HG03354 (cell line): ENCODE measurements at regions not wholly inside any gene's neighbourhood (a gene's known extent, or its start where the extent isn't known, plus 50 kb on each side); places are given as distances from the start of the nearest gene placed in this dataset.

Experiments used
- ATAC-seq: cut with Tn5 transposase; IDR thresholded peaks from one replicate; pipeline ENCODE4 v1.9.1; 2021; ENCODE audit warnings: mild to moderate bottlenecking; ENCODE audit not compliant: unreplicated experiment, poor library complexity, severe bottlenecking

DNA sequence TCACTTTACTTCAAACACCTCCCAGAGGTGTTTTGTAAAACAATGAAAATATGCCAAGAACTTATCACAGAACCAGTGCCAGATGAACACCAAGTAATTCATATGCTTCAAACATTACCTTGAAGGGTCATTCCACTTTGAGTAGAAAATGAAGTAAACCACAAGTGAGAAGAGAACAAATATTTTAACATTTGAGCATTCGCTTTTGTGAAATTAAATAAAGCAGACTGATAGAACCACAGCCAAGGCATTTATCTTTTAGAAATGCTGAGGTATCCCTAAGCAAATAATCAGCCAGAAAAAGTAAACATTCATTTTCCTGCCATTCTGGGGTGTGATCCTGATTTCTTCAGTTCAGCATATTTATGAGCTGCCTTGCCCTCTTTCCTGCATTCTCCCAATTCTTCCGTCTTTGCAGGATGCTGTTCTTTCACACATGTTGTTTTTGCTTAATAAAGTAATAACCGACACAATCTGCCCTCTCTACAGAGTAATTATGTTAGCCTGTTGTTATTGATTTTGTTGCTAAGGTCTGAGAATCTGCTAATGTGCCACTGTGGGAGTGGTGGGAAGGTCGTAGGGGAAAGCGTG is 235.6 kb upstream of the TGFBR2 start:
- no peak for ATAC-seq

GRCh38 chr3:30372837-30373236 is 233.6 kb upstream of the TGFBR2 start:
- no peak for ATAC-seq

DNA sequence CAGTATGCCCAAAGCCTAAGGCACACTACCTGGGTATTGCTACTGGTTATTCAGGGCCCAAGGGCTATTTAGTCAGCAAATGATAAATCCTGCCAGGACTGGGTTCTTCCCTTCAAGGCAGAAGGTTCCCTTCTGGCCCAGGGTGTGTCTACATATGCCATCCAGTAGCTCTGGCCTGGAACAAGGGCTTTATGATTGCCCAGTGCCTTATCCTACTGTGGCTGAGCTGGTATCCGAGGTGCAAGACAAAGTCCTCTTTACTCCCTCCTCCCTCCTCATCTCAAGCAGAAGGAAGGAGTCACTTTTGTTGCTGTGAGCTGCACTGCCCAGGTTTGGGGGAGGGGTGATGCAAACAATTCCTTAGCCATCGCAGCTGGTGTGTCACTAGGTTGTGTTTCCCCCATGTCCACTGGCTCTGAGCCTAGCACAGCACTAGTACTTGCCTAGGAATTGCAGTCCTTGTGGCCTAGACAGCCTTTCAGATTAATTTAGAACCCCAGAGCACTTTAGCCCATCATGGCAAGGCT is 221.8 kb upstream of the TGFBR2 start:
- ATAC-seq, result no peak

GRCh38 chr3:30393079-30393478 is 213.3 kb upstream of the TGFBR2 start:
- no peak for ATAC-seq

GRCh38 chr3:30397030-30397429 is 209.4 kb upstream of the TGFBR2 start:
- no peak for ATAC-seq

DNA sequence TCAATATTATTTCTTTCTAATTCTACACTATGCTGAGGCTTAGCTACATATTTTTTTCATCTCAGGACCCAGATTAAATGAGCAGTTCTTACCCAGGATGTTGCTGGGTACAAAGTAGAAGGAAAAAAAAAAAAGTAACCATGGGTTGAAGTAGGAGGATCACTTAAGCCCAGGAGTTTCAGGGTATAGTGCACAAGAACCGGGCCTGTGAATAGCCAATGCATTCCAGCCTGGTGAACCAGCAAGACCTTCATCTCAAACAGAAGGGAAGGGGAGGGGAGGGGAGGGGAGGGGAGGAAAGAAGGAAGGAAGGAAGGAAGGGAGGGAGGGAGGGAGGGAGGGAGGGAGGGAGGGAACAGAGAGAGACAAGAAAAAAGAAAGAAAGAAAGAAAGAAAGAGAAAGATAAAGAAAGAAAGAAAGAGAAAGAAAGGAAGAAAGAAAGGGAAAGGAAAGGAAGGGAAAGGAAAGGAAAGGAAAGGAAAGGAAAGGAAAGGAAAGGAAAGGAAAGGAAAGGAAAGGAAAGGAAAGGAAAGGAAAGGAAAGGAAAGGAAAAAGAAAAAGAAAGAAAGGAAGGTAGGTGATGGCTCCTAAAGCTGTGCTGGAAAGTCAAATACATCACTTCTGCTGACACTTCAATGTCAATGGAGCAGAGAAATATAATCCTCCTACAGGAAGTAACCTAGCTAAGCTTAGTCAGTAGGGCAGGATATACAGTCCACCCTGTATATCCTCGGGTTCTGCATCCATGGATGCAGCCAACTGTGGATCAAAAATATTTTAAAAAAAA is 206.8 kb upstream of the TGFBR2 start:
- no peak for ATAC-seq

- ATAC-seq, result no peak
Observed at GRCh38 chr3:30400926-30401325, 205.5 kb upstream of the TGFBR2 start.

GRCh38 chr3:30401971-30402370 is 204.4 kb upstream of the TGFBR2 start:
- no peak for ATAC-seq

GRCh38 chr3:30407651-30408050 is 198.8 kb upstream of the TGFBR2 start:
- ATAC-seq, result no peak

GRCh38 chr3:30408105-30408557 is 198.3 kb upstream of the TGFBR2 start:
- no peak for ATAC-seq

- ATAC-seq, result no peak
Observed at GRCh38 chr3:30418443-30418842, 188.0 kb upstream of the TGFBR2 start.

GRCh38 chr3:30421266-30421665 is 185.1 kb upstream of the TGFBR2 start:
- ATAC-seq, result no peak

GRCh38 chr3:30426293-30426993 is 180.0 kb upstream of the TGFBR2 start:
- no peak for ATAC-seq

- no peak for ATAC-seq
Observed at GRCh38 chr3:30428251-30428650, 178.2 kb upstream of the TGFBR2 start.

GRCh38 chr3:30435861-30436331 is 170.5 kb upstream of the TGFBR2 start:
- no peak for ATAC-seq

GRCh38 chr3:30437171-30437601 is 169.2 kb upstream of the TGFBR2 start:
- ATAC-seq, result no peak

GRCh38 chr3:30438126-30438525 is 168.3 kb upstream of the TGFBR2 start:
- peak; percentile 82 for ATAC-seq

- ATAC-seq, result no peak
Observed at GRCh38 chr3:30439451-30440053, 166.8 kb upstream of the TGFBR2 start.

GRCh38 chr3:30440147-30440604 is 166.2 kb upstream of the TGFBR2 start:
- ATAC-seq, result no peak

DNA sequence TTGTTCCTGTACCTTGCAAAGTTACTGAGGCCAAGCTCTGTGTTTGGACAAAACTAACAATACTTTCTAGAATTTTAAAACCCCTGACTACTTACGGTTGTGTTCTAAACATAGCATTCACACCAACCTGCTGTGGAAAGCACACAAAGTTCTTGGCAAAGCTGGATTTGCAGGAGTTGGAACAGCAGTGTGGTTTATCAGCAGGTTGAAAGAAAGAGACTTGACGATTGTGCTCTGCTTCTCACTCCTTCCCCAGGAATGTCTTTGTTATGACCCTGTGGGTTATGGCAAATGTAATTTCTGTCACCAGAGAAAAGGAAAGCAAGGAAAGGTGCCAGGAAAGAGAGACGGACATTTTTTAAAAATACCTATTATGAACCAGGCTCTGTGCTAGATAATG is 165.5 kb upstream of the TGFBR2 start:
- no peak for ATAC-seq
